Panc1 (cell line): ENCODE measurements at regions not wholly inside any gene's neighbourhood (a gene's known extent, or its start where the extent isn't known, plus 50 kb on each side); places are given as distances from the start of the nearest gene placed in this dataset.

Experiments used
- POLR2AphosphoS5 ChIP-seq: IDR thresholded peaks from 2 replicates; pipeline ENCODE4 v1.6.1; 2012; ENCODE audit warnings: mild to moderate bottlenecking, low read depth, low read length, moderate library complexity
- SIN3A ChIP-seq: IDR thresholded peaks from 2 replicates; pipeline ENCODE4 v1.6.1; 2012; ENCODE audit warnings: low read depth, mild to moderate bottlenecking, low read length, moderate library complexity, borderline replicate concordance; ENCODE audit not compliant: insufficient read depth
- TCF7L2 ChIP-seq: IDR thresholded peaks from 2 replicates; pipeline ENCODE4 v1.6.1; 2011; ENCODE audit warnings: mild to moderate bottlenecking, low read depth, low read length, inconsistent platforms
- TF ChIP-seq, protein P1 (sequence below): fragments of 450-650 bp; IDR thresholded peaks from 2 replicates; pipeline ENCODE4 v1.5.1; 2017; ENCODE audit warnings: mild to moderate bottlenecking
- TF ChIP-seq, protein P2 (sequence below), 2 experiments: IDR thresholded peaks; 2 replicates each; pipeline ENCODE4 v1.6.1; 2011 to 2012; ENCODE audit warnings: low read depth in 2 of 2, control low read depth in 1 of 2, low read length in 1 of 2, mild to moderate bottlenecking in 1 of 2, moderate library complexity in 1 of 2; ENCODE audit not compliant: insufficient read depth in 1 of 2

DNA sequence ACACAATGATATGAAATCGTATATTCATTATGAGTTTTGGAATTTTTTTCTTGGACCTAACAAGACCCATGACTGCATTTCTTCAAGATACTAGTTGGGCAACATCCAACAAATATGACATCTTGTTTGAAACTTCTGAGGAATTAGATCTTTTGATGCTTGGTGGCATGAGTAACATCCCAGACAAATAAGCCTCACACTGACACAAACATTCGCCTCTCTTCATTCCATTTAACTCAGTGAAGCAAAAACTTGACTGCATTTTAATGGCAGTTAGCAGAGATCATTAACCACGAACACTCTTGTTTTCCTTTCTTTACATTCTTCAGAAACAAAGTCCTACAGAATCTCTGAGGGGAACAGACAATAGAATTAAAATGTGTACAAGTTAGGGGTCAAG is 758.3 kb downstream of the C12orf50 start:
- TF ChIP-seq, protein P1, sequence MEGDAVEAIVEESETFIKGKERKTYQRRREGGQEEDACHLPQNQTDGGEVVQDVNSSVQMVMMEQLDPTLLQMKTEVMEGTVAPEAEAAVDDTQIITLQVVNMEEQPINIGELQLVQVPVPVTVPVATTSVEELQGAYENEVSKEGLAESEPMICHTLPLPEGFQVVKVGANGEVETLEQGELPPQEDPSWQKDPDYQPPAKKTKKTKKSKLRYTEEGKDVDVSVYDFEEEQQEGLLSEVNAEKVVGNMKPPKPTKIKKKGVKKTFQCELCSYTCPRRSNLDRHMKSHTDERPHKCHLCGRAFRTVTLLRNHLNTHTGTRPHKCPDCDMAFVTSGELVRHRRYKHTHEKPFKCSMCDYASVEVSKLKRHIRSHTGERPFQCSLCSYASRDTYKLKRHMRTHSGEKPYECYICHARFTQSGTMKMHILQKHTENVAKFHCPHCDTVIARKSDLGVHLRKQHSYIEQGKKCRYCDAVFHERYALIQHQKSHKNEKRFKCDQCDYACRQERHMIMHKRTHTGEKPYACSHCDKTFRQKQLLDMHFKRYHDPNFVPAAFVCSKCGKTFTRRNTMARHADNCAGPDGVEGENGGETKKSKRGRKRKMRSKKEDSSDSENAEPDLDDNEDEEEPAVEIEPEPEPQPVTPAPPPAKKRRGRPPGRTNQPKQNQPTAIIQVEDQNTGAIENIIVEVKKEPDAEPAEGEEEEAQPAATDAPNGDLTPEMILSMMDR, result no peak
- TF ChIP-seq, protein P2, sequence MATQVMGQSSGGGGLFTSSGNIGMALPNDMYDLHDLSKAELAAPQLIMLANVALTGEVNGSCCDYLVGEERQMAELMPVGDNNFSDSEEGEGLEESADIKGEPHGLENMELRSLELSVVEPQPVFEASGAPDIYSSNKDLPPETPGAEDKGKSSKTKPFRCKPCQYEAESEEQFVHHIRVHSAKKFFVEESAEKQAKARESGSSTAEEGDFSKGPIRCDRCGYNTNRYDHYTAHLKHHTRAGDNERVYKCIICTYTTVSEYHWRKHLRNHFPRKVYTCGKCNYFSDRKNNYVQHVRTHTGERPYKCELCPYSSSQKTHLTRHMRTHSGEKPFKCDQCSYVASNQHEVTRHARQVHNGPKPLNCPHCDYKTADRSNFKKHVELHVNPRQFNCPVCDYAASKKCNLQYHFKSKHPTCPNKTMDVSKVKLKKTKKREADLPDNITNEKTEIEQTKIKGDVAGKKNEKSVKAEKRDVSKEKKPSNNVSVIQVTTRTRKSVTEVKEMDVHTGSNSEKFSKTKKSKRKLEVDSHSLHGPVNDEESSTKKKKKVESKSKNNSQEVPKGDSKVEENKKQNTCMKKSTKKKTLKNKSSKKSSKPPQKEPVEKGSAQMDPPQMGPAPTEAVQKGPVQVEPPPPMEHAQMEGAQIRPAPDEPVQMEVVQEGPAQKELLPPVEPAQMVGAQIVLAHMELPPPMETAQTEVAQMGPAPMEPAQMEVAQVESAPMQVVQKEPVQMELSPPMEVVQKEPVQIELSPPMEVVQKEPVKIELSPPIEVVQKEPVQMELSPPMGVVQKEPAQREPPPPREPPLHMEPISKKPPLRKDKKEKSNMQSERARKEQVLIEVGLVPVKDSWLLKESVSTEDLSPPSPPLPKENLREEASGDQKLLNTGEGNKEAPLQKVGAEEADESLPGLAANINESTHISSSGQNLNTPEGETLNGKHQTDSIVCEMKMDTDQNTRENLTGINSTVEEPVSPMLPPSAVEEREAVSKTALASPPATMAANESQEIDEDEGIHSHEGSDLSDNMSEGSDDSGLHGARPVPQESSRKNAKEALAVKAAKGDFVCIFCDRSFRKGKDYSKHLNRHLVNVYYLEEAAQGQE (IDR thresholded peaks at IDR 0.05; ENCODE audit: insufficient read depth in 1 of 2, low read depth in 2 of 2, low read length in 1 of 2), result no peak
- no peak for TF ChIP-seq POLR2AphosphoS5
- no peak for TF ChIP-seq TCF7L2
- no peak for TF ChIP-seq SIN3A
